HEK293 (cell line): ENCODE measurements at regions not wholly inside any gene's neighbourhood (a gene's known extent, or its start where the extent isn't known, plus 50 kb on each side); places are given as distances from the start of the nearest gene placed in this dataset.

Experiments
- CTCF ChIP-seq: fragments of 450-650 bp; formaldehyde crosslinking; IDR thresholded peaks from 2 replicates; pipeline ENCODE4 v1.5.1; 2016; ENCODE audit warnings: missing biosample characterization, missing genetic modification characterization
- ZBTB8A ChIP-seq: fragments of 450-650 bp; formaldehyde crosslinking; IDR thresholded peaks from 2 replicates; pipeline ENCODE4 v1.5.1; 2016; ENCODE audit warnings: missing biosample characterization, missing genetic modification characterization
- ZNF121 ChIP-seq: fragments of 450-650 bp; formaldehyde crosslinking; IDR thresholded peaks from 2 replicates; pipeline ENCODE4 v1.5.1; 2016; ENCODE audit warnings: missing biosample characterization, missing genetic modification characterization
- ZNF16 ChIP-seq: fragments of 450-650 bp; formaldehyde crosslinking; IDR thresholded peaks from 2 replicates; pipeline ENCODE4 v1.5.1; 2016; ENCODE audit warnings: low read depth, missing biosample characterization, missing genetic modification characterization
- ZNF37A ChIP-seq: fragments of 450-650 bp; IDR thresholded peaks from 2 replicates; pipeline ENCODE4 v1.5.1; 2018; ENCODE audit warnings: missing biosample characterization, missing genetic modification characterization
- ZNF529 ChIP-seq: fragments of 450-650 bp; formaldehyde crosslinking; IDR thresholded peaks from 2 replicates; pipeline ENCODE4 v1.5.1; 2017; ENCODE audit warnings: missing genetic modification characterization, missing biosample characterization; ENCODE audit not compliant: insufficient replicate concordance
- ZNF660 ChIP-seq: fragments of 450-650 bp; IDR thresholded peaks from 2 replicates; pipeline ENCODE4 v1.5.1; 2018; ENCODE audit warnings: missing biosample characterization, mild to moderate bottlenecking, missing genetic modification characterization

- TF ChIP-seq CTCF (no peak), ZNF16 (tag by site-specific recombination) (no peak), ZNF660 (tag by site-specific recombination) (no peak), ZNF121 (no peak), ZNF529 (tag by site-specific recombination) (no peak), ZBTB8A (tag by site-specific recombination) (no peak), ZNF37A (tag by site-specific recombination) (no peak)
Measured at GRCh38 chr5:145685417-145685816, 149.7 kb downstream of the PRELID2 start.
